ENCODE measurements at regions not wholly inside any gene's neighbourhood (a gene's known extent, or its start where the extent isn't known, plus 50 kb on each side); places are given as distances from the start of the nearest gene placed in this dataset.

- TF ChIP-seq MXI1 (IDR thresholded peaks at IDR 0.05; ENCODE audit: low read depth, low read length) (no peak), ZNF217 (IDR thresholded peaks at IDR 0.05) (no peak), ATF7 (IDR thresholded peaks at IDR 0.05; ENCODE audit: low read depth) (no peak), BCLAF1 (IDR thresholded peaks at IDR 0.05) (no peak)
These were observed 225.1 kb upstream of the MANEA start (continued) for GRCh38 chr6:95352064-95352795.

GRCh38 chr6:95354551-95354950 is 222.8 kb upstream of the MANEA start:
- Histone ChIP-seq H4K20me1 (ENCODE audit: control insufficient read depth, insufficient read depth) (no peaks in the 10 kb centered on the region), H3K27me3 (replicated peaks in 1 of 2; ENCODE audit: control insufficient read depth in 2 of 2, insufficient read depth in 2 of 2, low read length in 1 of 2) (no peaks in the 10 kb centered on the region), H3K9ac (ENCODE audit: control insufficient read depth, insufficient read depth, low read length) (no peak overlapping the region), H3K4me1 (ENCODE audit: control insufficient read depth, insufficient read depth, low read length) (no peaks in the 10 kb centered on the region), H2AFZ (ENCODE audit: control insufficient read depth, low read depth, low read length) (no peak overlapping the region), H3K36me3 (ENCODE audit: control insufficient read depth in 2 of 2, insufficient read depth in 2 of 2, low read length in 1 of 2) (no peaks in the 10 kb centered on the region), H3K4me3 (no peak overlapping the region), H3K27ac (ENCODE audit: control insufficient read depth, insufficient read depth) (no peak overlapping the region), H3K4me2 (ENCODE audit: control insufficient read depth, insufficient read depth) (no peak overlapping the region), H3K79me2 (ENCODE audit: control insufficient read depth, insufficient read depth, low read length) (no peaks in the 10 kb centered on the region), H3K9me3 (replicated peaks; ENCODE audit: control insufficient read depth, insufficient read depth, low read length) (no peaks in the 10 kb centered on the region)
- TF ChIP-seq IKZF1 (conservative IDR thresholded peaks at IDR 0.05) = no peak
- no peak for TF ChIP-seq IRF4 (IDR thresholded peaks at IDR 0.05; ENCODE audit: low read depth, low read length)
- TF ChIP-seq PKNOX1 (IDR thresholded peaks at IDR 0.05) = no peak
- TF ChIP-seq NFXL1 (IDR thresholded peaks at IDR 0.05; ENCODE audit: borderline replicate concordance) = no peak
- TF ChIP-seq NR2C2 (IDR thresholded peaks at IDR 0.05; ENCODE audit: borderline replicate concordance, control insufficient read depth, insufficient read length, low read depth) = no peak
- no peak for TF ChIP-seq ZSCAN29 (IDR thresholded peaks at IDR 0.05)
- intact Hi-C loops (cut with micrococcal nuclease; ENCODE audit: unreplicated experiment) (no loop called here), in situ Hi-C loops (cut with MboI) (no loop called here)
- BruUV-seq (replicated peaks) = no TSS peak
- no peak for ATAC-seq
- 46% methylated on average over 10 of the region's 10 CpGs for WGBS (ENCODE audit: insufficient coverage, insufficient replicate concordance, low lambda C conversion rate, missing lambda C conversion rate)
- DNase-seq (ENCODE audit: low read depth, low spot score) = no peak
- ChIA-PET POLR2A (no interaction called here), RAD21 (ENCODE audit: unreplicated experiment) (no interaction called here), SMC1A (ENCODE audit: uncharacterized antibody, unreplicated experiment) (no interaction called here), CTCF (no interaction called here)
- FAIRE-seq = no peak

Data from GM12878 (cell line).